H1 (cell line): ENCODE measurements at regions not wholly inside any gene's neighbourhood (a gene's known extent, or its start where the extent isn't known, plus 50 kb on each side); places are given as distances from the start of the nearest gene placed in this dataset.

Source experiments
- CTCF ChIA-PET: fragments of 300-600 bp; sonication (Branson Sonifier 250); formaldehyde crosslinking; loops from one replicate; lab custom pipeline; 2021; ENCODE audit not compliant: partially characterized antibody; lab: Charles Lee
- POLR2A ChIA-PET: fragments of 300-600 bp; sonication (Branson Sonifier 250); formaldehyde crosslinking; loops from one replicate; lab custom pipeline; 2021; ENCODE audit warnings: inconsistent platforms; ENCODE audit not compliant: partially characterized antibody; lab: Charles Lee
- DNase-seq, 2 experiments: peaks; one replicate each; pipeline versions ENCODE4 v3.0.0 to v3.0.0-alpha.2; 2010 to 2022; ENCODE audit warnings: low spot score in 2 of 2, low read depth in 1 of 2, mixed read lengths in 1 of 2
- FAIRE-seq: peaks from 2 replicates; lab custom pipeline; 2011; peaks lifted over from hg19 to GRCh38; lab: Jason Lieb, UNC
- H2AFZ ChIP-seq: 2 replicates; pipeline ENCODE4 v1.8.1; 2012; ENCODE audit warnings: low read length, inconsistent platforms
- H2AK5ac ChIP-seq: 2 replicates; pipeline ENCODE4 v1.6.1; 2013; ENCODE audit warnings: low read depth, low read length
- H2BK120ac ChIP-seq: replicated peaks from 2 replicates; pipeline ENCODE3; 2013; ENCODE audit warnings: low read depth, low read length, inconsistent platforms
- H2BK12ac ChIP-seq: 2 replicates; pipeline ENCODE4 v1.6.1; 2013; ENCODE audit warnings: low read depth, low read length
- H2BK15ac ChIP-seq: 2 replicates; pipeline ENCODE4 v1.6.1; 2013; ENCODE audit warnings: low read length
- H2BK20ac ChIP-seq: 2 replicates; pipeline ENCODE4 v1.6.1; 2013; ENCODE audit warnings: low read length
- H2BK5ac ChIP-seq: 2 replicates; pipeline ENCODE4 v1.6.1; 2013; ENCODE audit warnings: low read depth, low read length
- H3K14ac ChIP-seq: 2 replicates; pipeline ENCODE4 v1.6.1; 2013; ENCODE audit warnings: inconsistent platforms; ENCODE audit not compliant: insufficient read length
- H3K18ac ChIP-seq: 2 replicates; pipeline ENCODE4 v1.6.1; 2013; ENCODE audit warnings: low read length; ENCODE audit errors: extremely low read depth
- H3K23ac ChIP-seq: 2 replicates; pipeline ENCODE4 v1.6.1; 2013; ENCODE audit warnings: inconsistent platforms; ENCODE audit not compliant: insufficient read length
- H3K23me2 ChIP-seq: 2 replicates; pipeline ENCODE4 v1.6.1; 2013; ENCODE audit warnings: low read depth, low read length
- H3K27ac ChIP-seq: 2 replicates; pipeline ENCODE4 v1.6.1; 2011; ENCODE audit warnings: low read depth, low read length, inconsistent platforms
- H3K27me3 ChIP-seq, 4 experiments: replicated peaks in 1 of 4; 1 replicate in 1 of 4; 2 replicates in 3 of 4; pipeline versions ENCODE4 v1.6.1 to v1.8.1; 2011 to 2013; ENCODE audit warnings: low read length in 3 of 4, mild to moderate bottlenecking in 3 of 4, inconsistent platforms in 2 of 4, mixed read lengths in 2 of 4, moderate library complexity in 1 of 4; ENCODE audit not compliant: control insufficient read depth in 3 of 4, insufficient read depth in 3 of 4; ENCODE audit errors: extremely low read depth in 1 of 4
- H3K36me3 ChIP-seq, 4 experiments: 2 replicates each; pipeline versions ENCODE4 v1.6.1 to v1.8.1; 2011 to 2013; ENCODE audit warnings: mild to moderate bottlenecking in 4 of 4, low read length in 3 of 4, moderate library complexity in 2 of 4, control low read depth in 1 of 4, inconsistent platforms in 1 of 4; ENCODE audit not compliant: insufficient read depth in 4 of 4, control insufficient read depth in 2 of 4
- H3K4ac ChIP-seq: replicated peaks from 2 replicates; pipeline ENCODE3; 2013; ENCODE audit warnings: low read length, low read depth, mixed read lengths, inconsistent platforms; ENCODE audit not compliant: insufficient read length
- H3K4me1 ChIP-seq, 4 experiments: replicated peaks in 1 of 4; 1 replicate in 1 of 4; 2 replicates in 3 of 4; pipeline versions ENCODE4 v1.6.1 to v1.8.1; 2011 to 2013; ENCODE audit warnings: low read length in 3 of 4, inconsistent platforms in 2 of 4, mixed read lengths in 1 of 4; ENCODE audit not compliant: insufficient read depth in 4 of 4, control insufficient read depth in 3 of 4
- H3K4me2 ChIP-seq, 2 experiments: 2 replicates each; pipeline versions ENCODE4 v1.6.1 to v1.8.1; 2011 to 2013; ENCODE audit warnings: low read depth in 2 of 2, low read length in 2 of 2, control low read depth in 1 of 2, inconsistent platforms in 1 of 2, mild to moderate bottlenecking in 1 of 2; ENCODE audit not compliant: insufficient read depth in 1 of 2
- H3K4me3 ChIP-seq, 4 experiments: fragments of 200-600, 300-600 bp in 1 of 4; sonication (generic), shearing (Covaris generic), sonication (Bioruptor Twin) in 1 of 4; 2 replicates each; pipeline versions ENCODE4 v1.5.1 to v1.8.1; 2011 to 2016; ENCODE audit warnings: low read length in 4 of 4, low read depth in 3 of 4, control low read depth in 2 of 4, inconsistent platforms in 2 of 4, mild to moderate bottlenecking in 2 of 4, mixed read lengths in 1 of 4, moderate library complexity in 1 of 4; ENCODE audit not compliant: insufficient read depth in 2 of 4; ENCODE audit errors: extremely low read depth in 1 of 4
- H3K56ac ChIP-seq: replicated peaks from 2 replicates; pipeline ENCODE3; 2013; ENCODE audit warnings: low read depth, mild to moderate bottlenecking, mixed read lengths, low read length, inconsistent platforms; ENCODE audit not compliant: insufficient read length
- H3K79me1 ChIP-seq: 2 replicates; pipeline ENCODE4 v1.6.1; 2013; ENCODE audit warnings: low read depth, low read length, control low read depth
- H3K79me2 ChIP-seq, 2 experiments: 2 replicates each; pipeline versions ENCODE4 v1.6.1 to v1.8.1; 2012 to 2013; ENCODE audit warnings: low read length in 2 of 2, mild to moderate bottlenecking in 2 of 2, inconsistent platforms in 1 of 2; ENCODE audit not compliant: insufficient read depth in 2 of 2, control insufficient read depth in 1 of 2
- H3K9ac ChIP-seq, 4 experiments: replicated peaks in 1 of 4; 1 replicate in 1 of 4; 2 replicates in 3 of 4; pipeline versions ENCODE4 v1.6.1 to v1.8.1; 2011 to 2013; ENCODE audit warnings: low read depth in 3 of 4, low read length in 3 of 4, control low read depth in 2 of 4, mild to moderate bottlenecking in 2 of 4, moderate library complexity in 2 of 4, inconsistent platforms in 1 of 4; ENCODE audit errors: extremely low read depth in 1 of 4
- H3K9me3 ChIP-seq, 2 experiments: 2 replicates each; pipeline versions ENCODE4 v1.6.1 to v1.8.1; 2012 to 2013; ENCODE audit warnings: mild to moderate bottlenecking in 2 of 2, moderate library complexity in 2 of 2, control low read depth in 1 of 2, inconsistent platforms in 1 of 2, low read depth in 1 of 2, low read length in 1 of 2, mixed read lengths in 1 of 2; ENCODE audit not compliant: insufficient read depth in 2 of 2
- H4K20me1 ChIP-seq, 2 experiments: replicated peaks in 1 of 2; 2 replicates each; pipeline versions ENCODE3 to v1.8.1; 2011 to 2013; ENCODE audit warnings: inconsistent platforms in 2 of 2, low read length in 2 of 2, mild to moderate bottlenecking in 1 of 2; ENCODE audit not compliant: insufficient read depth in 2 of 2, control insufficient read depth in 1 of 2
- H4K5ac ChIP-seq: 2 replicates; pipeline ENCODE4 v1.6.1; 2013; ENCODE audit warnings: low read length, low read depth, mixed read lengths, inconsistent platforms; ENCODE audit not compliant: insufficient read length
- H4K8ac ChIP-seq: 2 replicates; pipeline ENCODE4 v1.8.0; 2013; ENCODE audit warnings: mild to moderate bottlenecking, moderate library complexity, low read length, inconsistent platforms; ENCODE audit not compliant: insufficient read depth; ENCODE audit errors: extremely low read depth
- H4K91ac ChIP-seq: replicated peaks from 2 replicates; pipeline ENCODE3; 2013; ENCODE audit warnings: low read length, mixed read lengths, inconsistent platforms; ENCODE audit not compliant: insufficient read length
- CBX8 ChIP-seq: fragments of 300-800, 300-1000 bp; sonication (generic); IDR thresholded peaks from 2 replicates; pipeline ENCODE4 v1.7.1; 2016; ENCODE audit warnings: low read depth, low read length, borderline replicate concordance
- EP300 ChIP-seq, 2 experiments: IDR thresholded peaks; 1 replicate in 1 of 2; 2 replicates in 1 of 2; pipeline ENCODE4 v1.6.1; 2011 to 2012; ENCODE audit warnings: low read depth in 2 of 2, low read length in 2 of 2, mild to moderate bottlenecking in 2 of 2, borderline replicate concordance in 1 of 2, inconsistent platforms in 1 of 2, moderate library complexity in 1 of 2
- HDAC2 ChIP-seq, 2 experiments: fragments of 300-600 bp in 1 of 2; sonication (generic) in 1 of 2; IDR thresholded peaks; 2 replicates each; pipeline ENCODE4 v1.6.1; 2011 to 2012; ENCODE audit warnings: low read depth in 2 of 2, low read length in 2 of 2, mild to moderate bottlenecking in 2 of 2, moderate library complexity in 2 of 2, borderline replicate concordance in 1 of 2, inconsistent platforms in 1 of 2
- KDM1A ChIP-seq: fragments of 200-600, 300-600 bp; sonication (generic); IDR thresholded peaks from 2 replicates; pipeline ENCODE4 v1.7.1; 2016; ENCODE audit warnings: mild to moderate bottlenecking, low read length, borderline replicate concordance
- NRF1 ChIP-seq: IDR thresholded peaks from 2 replicates; pipeline ENCODE4 v1.6.1; 2011; ENCODE audit warnings: mild to moderate bottlenecking, low read depth, low read length, improper control_type of control experiment
- RBBP5 ChIP-seq: IDR thresholded peaks from 2 replicates; pipeline ENCODE4 v1.7.1; 2012; ENCODE audit warnings: low read depth, mild to moderate bottlenecking, inconsistent platforms, low read length, moderate library complexity, borderline replicate concordance
- RNF2 ChIP-seq: fragments of 200-900, 300-1000 bp; sonication (generic); IDR thresholded peaks from 2 replicates; pipeline ENCODE4 v1.7.1; 2016; ENCODE audit warnings: borderline replicate concordance, low read depth, mild to moderate bottlenecking, antibody characterized with exemption, low read length; ENCODE audit not compliant: poor library complexity, severe bottlenecking; ENCODE audit errors: missing control alignments
- SAP30 ChIP-seq: fragments of 300-600 bp; sonication (generic); IDR thresholded peaks from 2 replicates; pipeline ENCODE4 v1.7.1; 2012; ENCODE audit warnings: low read length, moderate library complexity, mild to moderate bottlenecking, inconsistent platforms; ENCODE audit not compliant: insufficient read depth, insufficient replicate concordance
- SUZ12 ChIP-seq: fragments of 200-600 bp; sonication (generic); IDR thresholded peaks from 2 replicates; pipeline ENCODE4 v1.6.1; 2012; ENCODE audit warnings: mild to moderate bottlenecking, inconsistent platforms, low read length, moderate library complexity, mixed read lengths
- WGBS, 2 experiments: shearing (Covaris generic) in 1 of 2; methylation state at CpG; one replicate each; pipeline versions ENCODE4 v1.1.6 to v1.1.7; 2013 to 2015; ENCODE audit warnings: low lambda C conversion rate in 2 of 2, mixed read lengths in 2 of 2, inconsistent platforms in 1 of 2, low coverage in 1 of 2, missing lambda C conversion rate in 1 of 2; ENCODE audit not compliant: insufficient replicate concordance in 2 of 2, insufficient coverage in 1 of 2, insufficient read length in 1 of 2; ENCODE audit errors: extremely low coverage in 1 of 2, missing lambda C conversion rate in 1 of 2; 5-methylcytosine and 5-hydroxymethylcytosine counted together

DNA sequence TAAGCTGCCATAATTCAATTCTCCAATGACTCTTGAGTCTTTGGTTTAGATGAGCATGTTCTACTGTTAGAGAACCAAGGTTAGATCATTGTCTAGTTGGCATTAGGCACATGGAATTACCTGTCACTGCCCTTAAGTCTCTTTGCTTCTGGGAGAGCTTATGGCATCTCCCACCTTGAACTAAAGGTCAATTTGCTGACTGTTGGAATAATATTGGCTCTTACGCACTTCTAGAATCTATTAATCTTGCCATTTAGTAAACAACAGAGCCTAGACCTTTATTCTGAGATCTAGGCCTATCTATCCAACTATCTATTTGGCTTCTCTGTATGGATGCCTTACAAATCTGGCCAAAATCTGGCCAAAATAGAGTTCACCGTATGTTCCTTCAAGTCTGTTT is 232.0 kb downstream of the STK31 start:
- H3K18ac ChIP-seq: no peak overlapping the region
- no peak overlapping the region for H3K14ac ChIP-seq
- no peaks in the 10 kb centered on the region for H4K20me1 ChIP-seq
- peaks cover 0 to 3% (median 0%) of the 10 kb centered on the region in 4 experiments; a peak in 1 of 7 replicates for H3K4me1 ChIP-seq
- no peak overlapping the region for H3K23ac ChIP-seq
- H3K9ac ChIP-seq: no peak overlapping the region
- no peak overlapping the region for H3K4me3 ChIP-seq
- H3K4me2 ChIP-seq: no peak overlapping the region
- H3K27ac ChIP-seq: no peak overlapping the region
- FAIRE-seq (no peak), DNase-seq (no peak)
- no peak overlapping the region for H3K4ac ChIP-seq
- ChIA-PET CTCF (interaction anchor here (0.9 kb wide), 1 partner anchor 333 kb away, joined by 3 read pairs; no protein-coding TSS in a partner anchor), POLR2A (no interaction called here)
- H4K5ac ChIP-seq: no peak overlapping the region
- no peaks in the 10 kb centered on the region for H3K79me2 ChIP-seq
- no peak overlapping the region for H3K56ac ChIP-seq
- no peak overlapping the region for H2AK5ac ChIP-seq
- no peak overlapping the region for H2BK15ac ChIP-seq
- H3K9me3 ChIP-seq: peaks cover 4 to 10% of the 10 kb centered on the region in 2 experiments
- H2BK12ac ChIP-seq: no peak overlapping the region
- H2BK5ac ChIP-seq: no peak overlapping the region
- H4K91ac ChIP-seq: no peak overlapping the region
- no peaks in the 10 kb centered on the region; a peak in 1 of 8 replicates for H3K36me3 ChIP-seq
- 98% methylated on average over 2 of the region's 2 CpGs; no CpG with 5 or more reads in 1 of the 2 experiments for WGBS, 2 experiments
- no peak overlapping the region for H2BK120ac ChIP-seq
- TF ChIP-seq SAP30 (no peak), EP300 (IDR thresholded peaks at IDR 0.05; ENCODE audit: borderline replicate concordance in 1 of 2, low read depth in 2 of 2, low read length in 2 of 2) (no peak), RBBP5 (no peak), NRF1 (no peak), RNF2 (no peak), SUZ12 (no peak), CBX8 (no peak), HDAC2 (IDR thresholded peaks at IDR 0.05; ENCODE audit: borderline replicate concordance in 1 of 2, low read depth in 2 of 2, low read length in 2 of 2) (no peak), KDM1A (no peak)
- H3K27me3 ChIP-seq: no peaks in the 10 kb centered on the region
- H3K23me2 ChIP-seq: no peaks in the 10 kb centered on the region
- H2BK20ac ChIP-seq: no peak overlapping the region
- no peak overlapping the region for H2AFZ ChIP-seq
- no peak overlapping the region for H4K8ac ChIP-seq
- H3K79me1 ChIP-seq: no peaks in the 10 kb centered on the region
